Neural progenitor cell (in vitro differentiated cells): ENCODE measurements at regions not wholly inside any gene's neighbourhood (a gene's known extent, or its start where the extent isn't known, plus 50 kb on each side); places are given as distances from the start of the nearest gene placed in this dataset.

Source experiments
- DNase-seq: peaks from one replicate; pipeline ENCODE4 v3.0.0-alpha.2; 2016; ENCODE audit warnings: low spot score
- H2AFZ ChIP-seq: fragments of 200-600 bp; sonication (generic); replicated peaks from 2 replicates; pipeline ENCODE4 v1.6.1; 2016; ENCODE audit warnings: antibody characterized with exemption
- H3F3A ChIP-seq: fragments of 200-600 bp; sonication (generic); 2 replicates; pipeline ENCODE4 v1.6.1; 2016; ENCODE audit warnings: antibody characterized with exemption, low read depth
- H3K27ac ChIP-seq: fragments of 200-600 bp; sonication (generic); 2 replicates; pipeline ENCODE4 v1.5.1; 2016; ENCODE audit warnings: mild to moderate bottlenecking
- H3K27me3 ChIP-seq: fragments of 200-600 bp; sonication (generic); 2 replicates; pipeline ENCODE4 v1.6.1; 2016; ENCODE audit warnings: mild to moderate bottlenecking, moderate library complexity
- H3K36me3 ChIP-seq: fragments of 200-600 bp; sonication (generic); 2 replicates; pipeline ENCODE4 v1.5.1; 2016
- H3K4me1 ChIP-seq: fragments of 200-600 bp; sonication (generic); 2 replicates; pipeline ENCODE4 v1.6.1; 2016; ENCODE audit warnings: mixed run types
- H3K4me2 ChIP-seq: fragments of 200-600 bp; sonication (generic); 2 replicates; pipeline ENCODE4 v1.6.1; 2016
- H3K4me3 ChIP-seq: fragments of 200-600 bp; sonication (generic); 2 replicates; pipeline ENCODE4 v1.5.1; 2016
- H3K79me2 ChIP-seq: fragments of 200-600 bp; sonication (generic); 2 replicates; pipeline ENCODE4 v1.6.1; 2016; ENCODE audit warnings: low read depth
- H3K9ac ChIP-seq: fragments of 200-600 bp; sonication (generic); 2 replicates; pipeline ENCODE4 v1.6.1; 2016
- H3K9me3 ChIP-seq: fragments of 200-600 bp; sonication (generic); 2 replicates; pipeline ENCODE4 v1.5.1; 2016; ENCODE audit warnings: low read depth
- H4K20me1 ChIP-seq: fragments of 200-600 bp; sonication (generic); 2 replicates; pipeline ENCODE4 v1.6.1; 2016; ENCODE audit warnings: low read depth
- H3K27ac Mint-ChIP-seq: 3 replicates; pipeline ENCODE4 v1.8.0; 2021; ENCODE audit warnings: mixed read lengths
- H3K27me3 Mint-ChIP-seq: 2 replicates; pipeline ENCODE4 v1.8.0; 2022; ENCODE audit warnings: low read depth, mild to moderate bottlenecking, inconsistent platforms, moderate library complexity, mixed read lengths; ENCODE audit not compliant: insufficient read depth
- H3K36me3 Mint-ChIP-seq: 3 replicates; pipeline ENCODE4 v1.8.0; 2021; ENCODE audit warnings: mixed read lengths
- H3K4me1 Mint-ChIP-seq: 3 replicates; pipeline ENCODE4 v1.8.0; 2021; ENCODE audit warnings: mixed read lengths
- H3K4me3 Mint-ChIP-seq: 3 replicates; pipeline ENCODE4 v1.8.0; 2021; ENCODE audit warnings: mild to moderate bottlenecking, moderate library complexity, mixed read lengths
- H3K9me3 Mint-ChIP-seq: 3 replicates; pipeline ENCODE4 v1.8.0; 2020; ENCODE audit warnings: mixed read lengths
- CTCF ChIP-seq: fragments of 200-600 bp; sonication (generic); IDR thresholded peaks from 2 replicates; pipeline ENCODE4 v1.5.1; 2017; ENCODE audit warnings: antibody characterized with exemption, mild to moderate bottlenecking
- EZH2 ChIP-seq: fragments of 200-600 bp; sonication (generic); IDR thresholded peaks from 2 replicates; pipeline ENCODE4 v1.6.1; 2017; ENCODE audit warnings: antibody characterized with exemption, mild to moderate bottlenecking, moderate library complexity
- EZH2phosphoT487 ChIP-seq: fragments of 200-600 bp; sonication (generic); IDR thresholded peaks from 2 replicates; pipeline ENCODE4 v1.6.1; 2017; ENCODE audit warnings: antibody characterized with exemption

GRCh38 chr1:229027158-229027557, 243.8 kb upstream of the RAB4A start:
- Mint-ChIP-seq H3K36me3 (no peaks in the 10 kb centered on the region), H3K27me3 (peaks cover 11% of the 10 kb centered on the region), H3K9me3 (no peaks in the 10 kb centered on the region), H3K4me3 (peak overlapping the region; percentile 19), H3K4me1 (peaks cover 85% of the 10 kb centered on the region), H3K27ac (peak overlapping the region; percentile 72)
- Histone ChIP-seq H2AFZ (no peak overlapping the region), H3K9ac (no peak overlapping the region), H3K9me3 (no peaks in the 10 kb centered on the region), H3F3A (peaks cover 48% of the 10 kb centered on the region), H3K27me3 (no peaks in the 10 kb centered on the region), H3K27ac (peak overlapping the region; percentile 99), H4K20me1 (no peaks in the 10 kb centered on the region), H3K4me2 (peak overlapping the region; percentile 66), H3K4me1 (peaks cover 76% of the 10 kb centered on the region), H3K79me2 (no peaks in the 10 kb centered on the region), H3K36me3 (no peaks in the 10 kb centered on the region), H3K4me3 (peak overlapping the region; percentile 24)
- TF ChIP-seq EZH2: no peak
- no peak for TF ChIP-seq CTCF
- TF ChIP-seq EZH2phosphoT487: no peak
- peak; percentile 68 for DNase-seq

- Histone ChIP-seq H3K4me3 (peak overlapping the region; percentile 24), H3K4me1 (peaks cover 76% of the 10 kb centered on the region), H3K79me2 (no peaks in the 10 kb centered on the region), H3K27ac (peak overlapping the region; percentile 99), H3K9ac (no peak overlapping the region), H2AFZ (no peak overlapping the region), H3K27me3 (no peaks in the 10 kb centered on the region), H3F3A (peaks cover 48% of the 10 kb centered on the region), H3K9me3 (no peaks in the 10 kb centered on the region), H3K36me3 (no peaks in the 10 kb centered on the region), H4K20me1 (no peaks in the 10 kb centered on the region), H3K4me2 (peak overlapping the region; percentile 66)
- peak; percentile 96 for TF ChIP-seq EZH2phosphoT487
- no peak for TF ChIP-seq EZH2
- TF ChIP-seq CTCF: no peak
- H3K36me3 Mint-ChIP-seq: no peaks in the 10 kb centered on the region
- H3K4me3 Mint-ChIP-seq: peak overlapping the region; percentile 19
- no peaks in the 10 kb centered on the region for H3K9me3 Mint-ChIP-seq
- H3K27ac Mint-ChIP-seq: peak overlapping the region; percentile 72
- peaks cover 11% of the 10 kb centered on the region for H3K27me3 Mint-ChIP-seq
- peak; percentile 94 for DNase-seq
- H3K4me1 Mint-ChIP-seq: peaks cover 85% of the 10 kb centered on the region
Measured at GRCh38 chr1:229027622-229028182, 243.2 kb upstream of the RAB4A start.

- peaks cover 48% of the 10 kb centered on the region for H3F3A ChIP-seq
- no peak overlapping the region for H2AFZ ChIP-seq
- no peaks in the 10 kb centered on the region for H3K36me3 Mint-ChIP-seq
- H3K27ac Mint-ChIP-seq: no peak overlapping the region
- no peak overlapping the region for H3K4me3 Mint-ChIP-seq
- peaks cover 12% of the 10 kb centered on the region for H3K27me3 Mint-ChIP-seq
- peak overlapping the region; percentile 82 for H3K27ac ChIP-seq
- no peak overlapping the region for H3K4me3 ChIP-seq
- peaks cover 81% of the 10 kb centered on the region for H3K4me1 Mint-ChIP-seq
- no peaks in the 10 kb centered on the region for H3K79me2 ChIP-seq
- H3K4me1 ChIP-seq: peaks cover 74% of the 10 kb centered on the region
- no peaks in the 10 kb centered on the region for H3K9me3 ChIP-seq
- no peak overlapping the region for H3K9ac ChIP-seq
- no peaks in the 10 kb centered on the region for H3K36me3 ChIP-seq
- H3K27me3 ChIP-seq: no peaks in the 10 kb centered on the region
- no peaks in the 10 kb centered on the region for H3K9me3 Mint-ChIP-seq
- H3K4me2 ChIP-seq: peak overlapping the region; percentile 44
- H4K20me1 ChIP-seq: no peaks in the 10 kb centered on the region
- DNase-seq: peak; percentile 71
- TF ChIP-seq CTCF: no peak
- no peak for TF ChIP-seq EZH2
- no peak for TF ChIP-seq EZH2phosphoT487
Measured at GRCh38 chr1:229028544-229028943, 242.4 kb upstream of the RAB4A start.
